ENCODE measurements at regions not wholly inside any gene's neighbourhood (a gene's known extent, or its start where the extent isn't known, plus 50 kb on each side); places are given as distances from the start of the nearest gene placed in this dataset.

DNA sequence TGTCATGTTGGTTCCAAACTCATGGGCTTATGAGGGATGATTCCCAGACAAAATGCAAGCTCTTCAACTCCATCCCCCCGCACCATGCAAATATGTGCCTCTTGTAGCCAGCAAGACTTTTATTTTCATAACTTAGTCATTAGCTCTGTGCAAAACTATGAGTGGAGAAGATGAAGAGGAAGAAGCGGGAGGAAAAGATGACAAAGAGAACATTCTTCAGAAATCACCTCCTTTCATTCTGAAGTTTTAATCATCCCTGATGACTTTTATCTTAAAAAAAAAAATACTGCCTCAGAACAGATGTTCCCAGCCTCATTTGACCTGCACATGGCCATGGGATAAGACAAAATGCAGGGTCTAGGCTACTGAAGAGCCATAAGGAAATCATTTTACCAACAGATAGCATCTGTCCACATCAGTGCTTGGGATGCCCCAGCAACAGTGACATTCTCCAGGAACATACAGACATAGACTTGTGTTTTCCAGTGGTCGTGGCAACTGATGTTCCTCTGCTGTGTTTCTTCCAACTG lies 145.5 kb downstream of the WNT5A start:
- no peak for DNase-seq

DNA sequence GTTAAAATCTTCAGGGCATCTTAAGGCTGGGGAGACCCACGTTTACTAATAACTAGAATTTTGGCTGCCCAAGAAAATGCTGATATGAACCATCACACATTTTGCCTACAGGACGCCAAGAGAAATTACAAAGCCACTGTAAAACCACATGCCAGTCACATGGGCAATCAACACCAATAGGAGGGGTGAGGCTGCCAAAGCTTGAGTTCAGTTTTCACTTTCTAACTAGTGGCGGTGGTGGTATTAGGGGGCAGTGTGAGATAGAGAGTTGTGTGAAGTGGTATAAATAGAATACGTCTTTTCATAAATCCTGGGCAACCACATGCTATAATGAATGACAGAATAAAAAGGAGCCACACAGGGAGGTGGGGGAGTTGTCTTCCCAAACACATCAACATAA lies 147.3 kb downstream of the WNT5A start:
- no peak for DNase-seq

DNA sequence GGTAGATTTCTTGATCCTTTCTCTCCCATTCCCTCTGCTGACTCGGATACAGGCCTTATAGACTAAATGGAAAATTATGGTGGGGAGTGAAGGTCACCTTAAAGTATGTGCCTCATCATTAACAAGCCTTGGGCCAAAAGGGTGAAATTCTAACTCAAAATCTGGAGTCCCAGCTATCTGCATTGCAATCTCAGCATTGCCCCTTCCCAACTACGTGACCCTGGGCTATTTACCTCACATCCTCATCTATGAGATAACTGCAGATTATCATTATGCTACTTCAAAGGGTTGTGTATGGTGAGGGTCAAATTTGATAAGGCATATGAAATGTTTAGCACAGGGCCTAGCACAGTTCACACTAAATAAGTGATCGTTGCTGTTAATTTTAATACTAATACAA lies 147.7 kb downstream of the WNT5A start:
- no peak for DNase-seq

- no peak for DNase-seq
These were observed 149.4 kb downstream of the WNT5A start for GRCh38 chr3:55337641-55338180.

- no peak for DNase-seq
These were observed 153.2 kb downstream of the WNT5A start for GRCh38 chr3:55333923-55334322.

- DNase-seq: no peak
These were observed 154.1 kb downstream of the WNT5A start for GRCh38 chr3:55333046-55333445.

DNA sequence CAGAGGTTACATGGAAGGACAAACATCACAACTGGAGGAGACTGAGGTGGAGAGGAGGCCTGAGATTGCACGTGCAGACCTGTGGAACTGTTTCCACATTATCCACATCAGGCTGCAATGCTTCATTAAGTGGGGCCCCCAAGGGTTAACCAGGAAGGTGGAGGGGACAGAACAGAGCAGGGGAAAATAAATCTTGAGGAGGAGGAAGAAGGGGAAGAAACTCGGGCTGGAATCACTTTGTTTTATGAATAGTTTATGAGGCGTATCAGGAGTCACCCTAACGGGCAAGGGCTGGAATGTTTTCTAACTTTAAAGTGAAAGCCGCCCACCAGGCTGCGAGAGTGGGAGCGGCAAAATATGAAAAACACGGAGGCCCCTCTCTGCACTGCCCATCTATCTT lies 154.9 kb downstream of the WNT5A start:
- no peak for DNase-seq

GRCh38 chr3:55331524-55331923 lies 155.6 kb downstream of the WNT5A start:
- DNase-seq: no peak

GRCh38 chr3:55330756-55331155 lies 156.3 kb downstream of the WNT5A start:
- no peak for DNase-seq

GRCh38 chr3:55330355-55330754 lies 156.8 kb downstream of the WNT5A start:
- DNase-seq: no peak

GRCh38 chr3:55329849-55330248 lies 157.3 kb downstream of the WNT5A start:
- no peak for DNase-seq

- no peak for DNase-seq
These were observed 159.8 kb downstream of the WNT5A start for GRCh38 chr3:55327131-55327920.

- no peak for DNase-seq
These were observed 164.5 kb downstream of the WNT5A start for GRCh38 chr3:55322638-55323037.

- no peak for DNase-seq
These were observed 166.2 kb downstream of the WNT5A start for GRCh38 chr3:55320928-55321327.

GRCh38 chr3:55315396-55315795 lies 171.7 kb downstream of the WNT5A start:
- DNase-seq: no peak

DNA sequence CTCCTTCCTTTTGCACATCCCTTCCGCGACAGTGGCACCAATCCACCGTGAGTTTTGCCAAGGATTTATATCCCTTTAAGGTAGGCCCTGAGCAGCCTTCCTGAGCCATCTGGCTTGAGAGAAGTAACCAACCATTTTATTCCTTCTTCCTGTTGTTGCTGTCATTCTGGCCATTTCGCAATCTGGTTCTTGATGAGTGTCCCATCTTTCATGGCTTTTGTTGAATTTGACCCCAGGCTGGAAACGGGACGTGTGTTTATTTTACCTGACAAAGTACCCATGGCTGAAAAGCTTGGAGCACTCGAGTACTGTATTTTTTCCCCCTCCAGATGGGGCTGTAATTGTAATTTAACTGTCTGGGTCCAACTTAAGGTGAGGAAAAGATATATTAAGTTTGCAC lies 173.4 kb downstream of the WNT5A start:
- no peak for DNase-seq

DNA sequence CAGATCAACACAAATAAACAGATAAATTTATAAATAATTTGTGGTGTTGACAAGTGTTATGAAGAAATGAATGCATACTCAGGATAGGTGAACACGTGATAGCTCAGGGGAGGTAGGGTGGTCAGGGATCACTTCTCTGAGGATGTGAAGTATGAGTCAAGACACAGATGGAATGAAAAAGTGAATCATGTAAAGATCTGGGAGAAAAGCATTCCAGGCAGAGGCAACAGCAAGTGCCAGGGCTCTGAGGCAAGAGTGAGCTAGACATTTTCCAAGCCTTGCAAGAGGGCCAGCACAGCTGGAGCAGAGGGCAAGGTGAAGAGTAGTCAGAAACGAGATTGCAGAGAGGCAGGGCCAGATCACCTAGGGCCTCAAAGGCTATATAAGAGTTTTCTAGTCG lies 177.8 kb downstream of the WNT5A start:
- no peak for DNase-seq

GRCh38 chr3:55307622-55308021 lies 179.5 kb downstream of the WNT5A start:
- no peak for DNase-seq

DNA sequence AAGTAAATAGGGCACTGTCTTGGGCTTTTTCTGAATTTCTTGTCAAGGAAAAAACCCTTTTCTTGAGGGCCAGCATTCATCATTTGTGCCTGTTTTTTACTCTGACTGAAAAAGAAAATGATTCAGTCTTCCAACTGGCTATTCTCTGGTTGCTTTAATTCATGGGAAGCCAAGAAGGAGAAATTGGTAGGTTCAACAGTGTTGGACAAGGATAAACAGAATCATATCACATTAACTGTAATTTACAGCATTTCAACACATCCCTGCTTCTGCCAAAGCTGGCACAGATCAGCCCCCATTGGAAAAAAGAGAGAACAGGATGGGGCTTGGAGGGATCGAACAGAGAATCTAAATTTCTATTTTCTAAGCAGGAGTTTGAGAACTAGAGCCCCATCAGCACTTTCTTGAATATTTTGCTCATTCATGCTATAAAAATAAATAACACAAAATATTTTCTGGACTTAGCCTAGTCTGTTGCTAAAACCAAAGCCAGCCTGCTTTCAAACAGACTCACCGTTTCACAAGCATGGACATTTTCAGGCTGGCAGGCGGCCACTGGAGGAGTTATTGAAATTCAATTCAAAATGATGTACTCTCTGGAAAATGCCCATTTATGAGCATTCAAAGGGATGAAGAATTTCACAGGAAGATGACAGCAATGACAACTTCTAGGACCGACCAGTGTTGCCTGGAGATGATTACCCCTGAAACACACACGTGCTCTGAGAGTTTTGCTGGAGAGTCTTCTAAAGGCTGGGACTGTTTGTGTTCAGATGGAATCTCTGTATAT lies 181.2 kb downstream of the WNT5A start:
- DNase-seq: no peak

- DNase-seq: no peak
These were observed 186.4 kb downstream of the WNT5A start for GRCh38 chr3:55300701-55301100.

DNA sequence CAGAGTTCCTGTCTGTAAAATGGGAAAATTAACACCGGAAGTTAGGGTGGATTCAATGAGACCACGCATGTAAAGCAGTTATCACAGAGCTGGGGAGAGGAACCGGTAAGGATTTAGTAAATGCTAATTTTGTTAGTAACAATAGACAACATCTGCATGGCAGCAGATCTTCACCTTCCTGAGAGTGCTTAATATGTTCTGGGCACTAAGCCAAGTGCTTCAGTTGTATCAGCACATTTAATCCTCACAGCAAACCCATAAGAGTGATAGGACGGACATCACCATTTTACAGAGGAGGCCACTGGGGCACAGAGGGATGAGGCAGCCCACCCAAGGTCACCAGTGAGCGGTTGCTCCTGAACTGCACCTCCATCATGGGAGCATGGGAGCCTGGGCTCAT lies 189.4 kb downstream of the WNT5A start:
- DNase-seq: no peak

GRCh38 chr3:55297245-55297644 lies 189.9 kb downstream of the WNT5A start:
- no peak for DNase-seq

DNA sequence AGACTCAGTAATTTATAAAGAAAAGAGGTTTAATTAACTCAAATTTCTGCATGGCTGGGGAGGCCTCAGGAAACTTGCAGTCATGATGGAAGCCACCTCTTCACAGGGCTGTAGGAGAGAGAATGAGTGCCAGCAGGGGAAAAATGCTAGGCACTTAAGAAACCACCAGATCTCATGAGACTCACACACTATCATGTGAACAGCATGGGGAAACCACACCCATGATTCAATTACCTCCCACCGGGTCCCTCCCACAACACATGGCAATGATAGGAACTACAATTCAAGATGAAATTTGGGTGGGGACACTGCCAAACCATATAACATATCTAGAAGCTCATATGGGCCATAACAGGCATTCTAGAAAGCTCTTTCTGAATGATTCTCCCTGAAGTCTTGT lies 190.3 kb downstream of the WNT5A start:
- DNase-seq: no peak

GRCh38 chr3:55296030-55296429 lies 191.1 kb downstream of the WNT5A start:
- no peak for DNase-seq
